ENCODE measurements at regions not wholly inside any gene's neighbourhood (a gene's known extent, or its start where the extent isn't known, plus 50 kb on each side); places are given as distances from the start of the nearest gene placed in this dataset.

DNA sequence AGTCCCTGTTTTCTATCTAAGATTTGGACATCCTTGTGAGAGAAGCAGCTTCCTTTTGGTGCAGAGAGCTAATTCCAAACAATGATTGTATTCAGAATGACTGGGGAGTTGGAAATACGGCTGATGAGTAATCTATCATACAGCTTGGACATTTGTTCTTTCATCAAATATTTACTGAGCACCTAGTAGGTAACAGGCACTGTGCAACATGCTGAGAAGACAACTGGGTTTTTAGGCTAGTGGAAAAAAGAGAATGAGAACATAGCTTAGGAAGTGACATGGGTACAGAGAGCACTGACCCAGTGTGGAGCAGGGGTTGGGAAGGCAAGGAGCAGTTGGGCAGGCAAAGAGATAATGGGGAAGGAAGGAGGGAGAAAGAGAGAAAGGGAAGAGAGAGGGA is 87.5 kb downstream of the TBX19 start (continued):
- TF ChIP-seq, protein P1, sequence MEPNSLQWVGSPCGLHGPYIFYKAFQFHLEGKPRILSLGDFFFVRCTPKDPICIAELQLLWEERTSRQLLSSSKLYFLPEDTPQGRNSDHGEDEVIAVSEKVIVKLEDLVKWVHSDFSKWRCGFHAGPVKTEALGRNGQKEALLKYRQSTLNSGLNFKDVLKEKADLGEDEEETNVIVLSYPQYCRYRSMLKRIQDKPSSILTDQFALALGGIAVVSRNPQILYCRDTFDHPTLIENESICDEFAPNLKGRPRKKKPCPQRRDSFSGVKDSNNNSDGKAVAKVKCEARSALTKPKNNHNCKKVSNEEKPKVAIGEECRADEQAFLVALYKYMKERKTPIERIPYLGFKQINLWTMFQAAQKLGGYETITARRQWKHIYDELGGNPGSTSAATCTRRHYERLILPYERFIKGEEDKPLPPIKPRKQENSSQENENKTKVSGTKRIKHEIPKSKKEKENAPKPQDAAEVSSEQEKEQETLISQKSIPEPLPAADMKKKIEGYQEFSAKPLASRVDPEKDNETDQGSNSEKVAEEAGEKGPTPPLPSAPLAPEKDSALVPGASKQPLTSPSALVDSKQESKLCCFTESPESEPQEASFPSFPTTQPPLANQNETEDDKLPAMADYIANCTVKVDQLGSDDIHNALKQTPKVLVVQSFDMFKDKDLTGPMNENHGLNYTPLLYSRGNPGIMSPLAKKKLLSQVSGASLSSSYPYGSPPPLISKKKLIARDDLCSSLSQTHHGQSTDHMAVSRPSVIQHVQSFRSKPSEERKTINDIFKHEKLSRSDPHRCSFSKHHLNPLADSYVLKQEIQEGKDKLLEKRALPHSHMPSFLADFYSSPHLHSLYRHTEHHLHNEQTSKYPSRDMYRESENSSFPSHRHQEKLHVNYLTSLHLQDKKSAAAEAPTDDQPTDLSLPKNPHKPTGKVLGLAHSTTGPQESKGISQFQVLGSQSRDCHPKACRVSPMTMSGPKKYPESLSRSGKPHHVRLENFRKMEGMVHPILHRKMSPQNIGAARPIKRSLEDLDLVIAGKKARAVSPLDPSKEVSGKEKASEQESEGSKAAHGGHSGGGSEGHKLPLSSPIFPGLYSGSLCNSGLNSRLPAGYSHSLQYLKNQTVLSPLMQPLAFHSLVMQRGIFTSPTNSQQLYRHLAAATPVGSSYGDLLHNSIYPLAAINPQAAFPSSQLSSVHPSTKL (CRISPR knock-in tag; IDR thresholded peaks at IDR 0.05), result peak; percentile 78; the same call in 1 of the 2 replicates
- TF ChIP-seq ETV5 (CRISPR knock-in tag; IDR thresholded peaks at IDR 0.05; ENCODE audit: borderline replicate concordance) (peak; percentile 12; the same call in 1 of the 2 replicates), ZMYM3 (CRISPR knock-in tag; IDR thresholded peaks at IDR 0.05) (no peak), RFX1 (IDR thresholded peaks at IDR 0.05) (no peak), ZKSCAN1 (IDR thresholded peaks at IDR 0.05; ENCODE audit: low read length) (peak; percentile 95), RNF2 (conservative IDR thresholded peaks at IDR 0.05; ENCODE audit: low read depth) (no peak), CEBPG (CRISPR knock-in tag; IDR thresholded peaks at IDR 0.05) (peak; percentile 58), TEAD3 (CRISPR knock-in tag; optimal IDR thresholded peaks at IDR 0.05; ENCODE audit: borderline replicate concordance) (peak; percentile 9), SOX13 (IDR thresholded peaks at IDR 0.05) (no peak), SOX13 (CRISPR knock-in tag; conservative IDR thresholded peaks at IDR 0.05 in 1 of 2, IDR thresholded peaks at IDR 0.05 in 1 of 2) (peak in 1 of 2 experiments; percentile 61; a peak in 2 of 4 replicates), ELF3 (CRISPR knock-in tag; IDR thresholded peaks at IDR 0.05) (0 out of 2 replicates have a peak, but pooled peaks have one; percentile 52), HOXA7 (CRISPR knock-in tag; IDR thresholded peaks at IDR 0.05) (no peak), KAT8 (CRISPR knock-in tag; IDR thresholded peaks at IDR 0.05) (peak; percentile 34; the same call in 1 of the 2 replicates), HDAC2 (CRISPR knock-in tag; IDR thresholded peaks at IDR 0.05) (0 out of 2 replicates have a peak, but pooled peaks have one; percentile 28), JUND (CRISPR knock-in tag; IDR thresholded peaks at IDR 0.05) (0 out of 2 replicates have a peak, but pooled peaks have one; percentile 0), SP1 (IDR thresholded peaks at IDR 0.05) (no peak), SP1 (CRISPR knock-in tag; IDR thresholded peaks at IDR 0.05) (no peak)
- TF ChIP-seq, protein P2, sequence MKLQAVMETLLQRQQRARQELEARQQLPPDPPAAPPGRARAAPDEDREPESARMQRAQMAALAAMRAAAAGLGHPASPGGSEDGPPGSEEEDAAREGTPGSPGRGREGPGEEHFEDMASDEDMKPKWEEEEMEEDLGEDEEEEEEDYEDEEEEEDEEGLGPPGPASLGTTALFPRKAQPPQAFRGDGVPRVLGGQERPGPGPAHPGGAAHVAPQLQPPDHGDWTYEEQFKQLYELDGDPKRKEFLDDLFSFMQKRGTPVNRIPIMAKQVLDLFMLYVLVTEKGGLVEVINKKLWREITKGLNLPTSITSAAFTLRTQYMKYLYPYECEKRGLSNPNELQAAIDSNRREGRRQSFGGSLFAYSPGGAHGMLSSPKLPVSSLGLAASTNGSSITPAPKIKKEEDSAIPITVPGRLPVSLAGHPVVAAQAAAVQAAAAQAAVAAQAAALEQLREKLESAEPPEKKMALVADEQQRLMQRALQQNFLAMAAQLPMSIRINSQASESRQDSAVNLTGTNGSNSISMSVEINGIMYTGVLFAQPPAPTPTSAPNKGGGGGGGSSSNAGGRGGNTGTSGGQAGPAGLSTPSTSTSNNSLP (IDR thresholded peaks at IDR 0.05; ENCODE audit: low read depth, low read length), result peak; percentile 55
- TF ChIP-seq, protein P3, sequence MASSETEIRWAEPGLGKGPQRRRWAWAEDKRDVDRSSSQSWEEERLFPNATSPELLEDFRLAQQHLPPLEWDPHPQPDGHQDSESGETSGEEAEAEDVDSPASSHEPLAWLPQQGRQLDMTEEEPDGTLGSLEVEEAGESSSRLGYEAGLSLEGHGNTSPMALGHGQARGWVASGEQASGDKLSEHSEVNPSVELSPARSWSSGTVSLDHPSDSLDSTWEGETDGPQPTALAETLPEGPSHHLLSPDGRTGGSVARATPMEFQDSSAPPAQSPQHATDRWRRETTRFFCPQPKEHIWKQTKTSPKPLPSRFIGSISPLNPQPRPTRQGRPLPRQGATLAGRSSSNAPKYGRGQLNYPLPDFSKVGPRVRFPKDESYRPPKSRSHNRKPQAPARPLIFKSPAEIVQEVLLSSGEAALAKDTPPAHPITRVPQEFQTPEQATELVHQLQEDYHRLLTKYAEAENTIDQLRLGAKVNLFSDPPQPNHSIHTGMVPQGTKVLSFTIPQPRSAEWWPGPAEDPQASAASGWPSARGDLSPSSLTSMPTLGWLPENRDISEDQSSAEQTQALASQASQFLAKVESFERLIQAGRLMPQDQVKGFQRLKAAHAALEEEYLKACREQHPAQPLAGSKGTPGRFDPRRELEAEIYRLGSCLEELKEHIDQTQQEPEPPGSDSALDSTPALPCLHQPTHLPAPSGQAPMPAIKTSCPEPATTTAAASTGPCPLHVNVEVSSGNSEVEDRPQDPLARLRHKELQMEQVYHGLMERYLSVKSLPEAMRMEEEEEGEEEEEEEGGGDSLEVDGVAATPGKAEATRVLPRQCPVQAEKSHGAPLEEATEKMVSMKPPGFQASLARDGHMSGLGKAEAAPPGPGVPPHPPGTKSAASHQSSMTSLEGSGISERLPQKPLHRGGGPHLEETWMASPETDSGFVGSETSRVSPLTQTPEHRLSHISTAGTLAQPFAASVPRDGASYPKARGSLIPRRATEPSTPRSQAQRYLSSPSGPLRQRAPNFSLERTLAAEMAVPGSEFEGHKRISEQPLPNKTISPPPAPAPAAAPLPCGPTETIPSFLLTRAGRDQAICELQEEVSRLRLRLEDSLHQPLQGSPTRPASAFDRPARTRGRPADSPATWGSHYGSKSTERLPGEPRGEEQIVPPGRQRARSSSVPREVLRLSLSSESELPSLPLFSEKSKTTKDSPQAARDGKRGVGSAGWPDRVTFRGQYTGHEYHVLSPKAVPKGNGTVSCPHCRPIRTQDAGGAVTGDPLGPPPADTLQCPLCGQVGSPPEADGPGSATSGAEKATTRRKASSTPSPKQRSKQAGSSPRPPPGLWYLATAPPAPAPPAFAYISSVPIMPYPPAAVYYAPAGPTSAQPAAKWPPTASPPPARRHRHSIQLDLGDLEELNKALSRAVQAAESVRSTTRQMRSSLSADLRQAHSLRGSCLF (CRISPR knock-in tag; IDR thresholded peaks at IDR 0.05; ENCODE audit: borderline replicate concordance), result no peak
- TF ChIP-seq, protein P4, sequence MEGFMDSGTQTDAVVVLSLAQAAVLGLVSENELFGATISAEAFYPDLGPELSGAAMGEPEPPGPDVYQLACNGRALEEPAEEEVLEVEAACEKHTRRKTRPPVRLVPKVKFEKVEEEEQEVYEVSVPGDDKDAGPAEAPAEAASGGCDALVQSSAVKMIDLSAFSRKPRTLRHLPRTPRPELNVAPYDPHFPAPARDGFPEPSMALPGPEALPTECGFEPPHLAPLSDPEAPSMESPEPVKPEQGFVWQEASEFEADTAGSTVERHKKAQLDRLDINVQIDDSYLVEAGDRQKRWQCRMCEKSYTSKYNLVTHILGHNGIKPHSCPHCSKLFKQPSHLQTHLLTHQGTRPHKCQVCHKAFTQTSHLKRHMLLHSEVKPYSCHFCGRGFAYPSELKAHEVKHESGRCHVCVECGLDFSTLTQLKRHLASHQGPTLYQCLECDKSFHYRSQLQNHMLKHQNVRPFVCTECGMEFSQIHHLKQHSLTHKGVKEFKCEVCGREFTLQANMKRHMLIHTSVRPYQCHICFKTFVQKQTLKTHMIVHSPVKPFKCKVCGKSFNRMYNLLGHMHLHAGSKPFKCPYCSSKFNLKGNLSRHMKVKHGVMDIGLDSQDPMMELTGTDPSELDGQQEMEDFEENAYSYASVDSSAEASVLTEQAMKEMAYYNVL (CRISPR knock-in tag; IDR thresholded peaks at IDR 0.05; ENCODE audit: borderline replicate concordance), result peak; percentile 76
